ENCODE measurements at regions not wholly inside any gene's neighbourhood (a gene's known extent, or its start where the extent isn't known, plus 50 kb on each side); places are given as distances from the start of the nearest gene placed in this dataset.

- TF ChIP-seq GATA2 (IDR thresholded peaks at IDR 0.05; ENCODE audit: low read depth, low read length) (no peak), GATA3 (IDR thresholded peaks at IDR 0.05; ENCODE audit: low read depth, low read length) (no peak)
Measured at GRCh38 chr5:133694181-133694831, 82.0 kb upstream of the FSTL4 start.
